PC-9 (cell line): ENCODE measurements at regions not wholly inside any gene's neighbourhood (a gene's known extent, or its start where the extent isn't known, plus 50 kb on each side); places are given as distances from the start of the nearest gene placed in this dataset.

Experiments used
- BruUV-seq: library from RNA; stranded (reverse); fragments of 400-500 nt; replicated peaks from 2 replicates; lab custom pipeline; 2021; lab: Mats Ljungman, UMichigan
- CTCF ChIA-PET: fragments of 300-600 bp; sonication (Branson Sonifier 250); formaldehyde crosslinking; loops from one replicate; lab custom pipeline; 2022; ENCODE audit warnings: antibody characterized with exemption; lab: Charles Lee
- POLR2A ChIA-PET: fragments of 300-600 bp; sonication (Branson Sonifier 250); formaldehyde crosslinking; loops from one replicate; lab custom pipeline; 2022; ENCODE audit warnings: antibody characterized with exemption; ENCODE audit not compliant: unreplicated experiment; lab: Charles Lee
- DNase-seq, 2 experiments: peaks; one replicate each; pipeline versions ENCODE4 v3.0.0 to v3.0.0-alpha.2; 2015 to 2022; ENCODE audit warnings: mixed read lengths in 1 of 2
- H2AFZ ChIP-seq: fragments of 200-600 bp; sonication (generic); 2 replicates; pipeline ENCODE4 v1.8.1; 2017; ENCODE audit warnings: antibody characterized with exemption
- H3F3A ChIP-seq: fragments of 200-600 bp; sonication (generic); 2 replicates; pipeline ENCODE4 v1.8.1; 2017; ENCODE audit warnings: antibody characterized with exemption, mild to moderate bottlenecking, low read depth; ENCODE audit not compliant: insufficient read depth
- H3K27ac ChIP-seq: fragments of 200-600 bp; sonication (generic); 2 replicates; pipeline ENCODE4 v1.6.1; 2016; ENCODE audit warnings: mixed run types
- H3K27me3 ChIP-seq: fragments of 200-600 bp; sonication (generic); 2 replicates; pipeline ENCODE4 v1.6.1; 2016; ENCODE audit warnings: low read depth, mixed run types; ENCODE audit not compliant: insufficient read depth
- H3K36me3 ChIP-seq: fragments of 200-600 bp; sonication (generic); 2 replicates; pipeline ENCODE4 v1.6.1; 2016; ENCODE audit warnings: low read depth, mixed run types
- H3K4me1 ChIP-seq: fragments of 200-600 bp; sonication (generic); replicated peaks from 2 replicates; pipeline ENCODE4 v1.6.1; 2016; ENCODE audit warnings: mixed run types; ENCODE audit not compliant: insufficient read depth
- H3K4me2 ChIP-seq: fragments of 200-600 bp; sonication (generic); 2 replicates; pipeline ENCODE4 v1.6.1; 2017; ENCODE audit warnings: mixed run types
- H3K4me3 ChIP-seq: fragments of 200-600 bp; sonication (generic); 2 replicates; pipeline ENCODE4 v1.6.1; 2016; ENCODE audit warnings: mixed run types
- H3K79me2 ChIP-seq: fragments of 200-600 bp; sonication (generic); 2 replicates; pipeline ENCODE4 v1.6.1; 2017; ENCODE audit warnings: low read depth, mixed run types
- H3K9me2 ChIP-seq: fragments of 200-600 bp; sonication (generic); 2 replicates; pipeline ENCODE4 v1.8.1; 2017; ENCODE audit warnings: mild to moderate bottlenecking; ENCODE audit not compliant: insufficient read depth
- H3K9me3 ChIP-seq: fragments of 200-600 bp; sonication (generic); 2 replicates; pipeline ENCODE4 v1.8.1; 2016; ENCODE audit warnings: low read depth; ENCODE audit not compliant: insufficient read depth
- H4K20me1 ChIP-seq: fragments of 200-600 bp; sonication (generic); 2 replicates; pipeline ENCODE4 v1.8.1; 2017; ENCODE audit not compliant: insufficient read depth
- CTCF ChIP-seq: fragments of 200-600 bp; sonication (generic); conservative IDR thresholded peaks from 2 replicates; pipeline ENCODE4 v1.6.1; 2017; ENCODE audit warnings: mixed run types, antibody characterized with exemption, mild to moderate bottlenecking, moderate library complexity
- EZH2 ChIP-seq: fragments of 200-600 bp; sonication (generic); IDR thresholded peaks from 2 replicates; pipeline ENCODE4 v1.8.0; 2017; ENCODE audit warnings: antibody characterized with exemption, low read depth
- intact Hi-C: fragments of 100-400 bp; cut with micrococcal nuclease; formaldehyde crosslinking; loops from one replicate; pipeline ENCODE4 v1.10.0; 2022; ENCODE audit not compliant: unreplicated experiment

- ChIA-PET CTCF (no interaction called here), POLR2A (no interaction called here)
- Histone ChIP-seq H3F3A (no peaks in the 10 kb centered on the region), H4K20me1 (no peaks in the 10 kb centered on the region), H3K4me3 (no peak overlapping the region), H3K79me2 (no peaks in the 10 kb centered on the region), H3K9me2 (no peaks in the 10 kb centered on the region), H3K4me1 (no peaks in the 10 kb centered on the region), H2AFZ (no peak overlapping the region), H3K27me3 (no peaks in the 10 kb centered on the region), H3K9me3 (no peaks in the 10 kb centered on the region), H3K27ac (no peak overlapping the region), H3K4me2 (no peak overlapping the region), H3K36me3 (no peaks in the 10 kb centered on the region)
- intact Hi-C loops, result no loop called here
- TF ChIP-seq CTCF, result no peak
- TF ChIP-seq EZH2, result no peak
- BruUV-seq, result no TSS peak
- DNase-seq, result no peak
Observed at GRCh38 chr10:29881811-29882210, 177.6 kb downstream of the JCAD start.

GRCh38 chr10:29881336-29881771 lies 178.0 kb downstream of the JCAD start:
- Histone ChIP-seq H3K9me2 (no peaks in the 10 kb centered on the region), H3K27ac (no peak overlapping the region), H3K9me3 (no peaks in the 10 kb centered on the region), H3K79me2 (no peaks in the 10 kb centered on the region), H3K4me2 (no peak overlapping the region), H4K20me1 (no peaks in the 10 kb centered on the region), H3K4me1 (no peaks in the 10 kb centered on the region), H3K27me3 (no peaks in the 10 kb centered on the region), H3K4me3 (no peak overlapping the region), H2AFZ (no peak overlapping the region), H3F3A (no peaks in the 10 kb centered on the region), H3K36me3 (no peaks in the 10 kb centered on the region)
- no TSS peak for BruUV-seq
- intact Hi-C loops, result no loop called here
- ChIA-PET CTCF (no interaction called here), POLR2A (no interaction called here)
- TF ChIP-seq CTCF, result no peak
- TF ChIP-seq EZH2, result no peak
- no peak for DNase-seq

GRCh38 chr10:29880856-29881255 lies 178.5 kb downstream of the JCAD start:
- ChIA-PET CTCF (no interaction called here), POLR2A (no interaction called here)
- Histone ChIP-seq H3K9me3 (no peaks in the 10 kb centered on the region), H3K27ac (no peak overlapping the region), H3K27me3 (no peaks in the 10 kb centered on the region), H4K20me1 (no peaks in the 10 kb centered on the region), H3K79me2 (no peaks in the 10 kb centered on the region), H3F3A (no peaks in the 10 kb centered on the region), H2AFZ (no peak overlapping the region), H3K4me1 (no peaks in the 10 kb centered on the region), H3K4me2 (no peak overlapping the region), H3K9me2 (no peaks in the 10 kb centered on the region), H3K4me3 (no peak overlapping the region), H3K36me3 (no peaks in the 10 kb centered on the region)
- TF ChIP-seq EZH2 (no peak), CTCF (no peak)
- no TSS peak for BruUV-seq
- DNase-seq, result no peak
- intact Hi-C loops, result no loop called here
